GM18520 (cell line): ENCODE measurements at regions not wholly inside any gene's neighbourhood (a gene's known extent, or its start where the extent isn't known, plus 50 kb on each side); places are given as distances from the start of the nearest gene placed in this dataset.
A peak's percentile ranks its signal among the peaks of the same experiment; 100 is the strongest.
"Not testable (repeated sequence)": the region's sequence is repeated elsewhere in the genome, so short reads cannot be mapped to it uniquely, and the experiment has no call there.

ENCODE experiments used
- ATAC-seq: cut with Tn5 transposase; IDR thresholded peaks from one replicate; pipeline ENCODE4 v1.9.1; 2021; ENCODE audit not compliant: unreplicated experiment

GRCh38 chrX:45622042-45622423, 421.4 kb upstream of the DIPK2B start:
- ATAC-seq: no peak

GRCh38 chrX:45621376-45622041, 420.8 kb upstream of the DIPK2B start:
- ATAC-seq: peak; percentile 41

- ATAC-seq: no peak
Measured at GRCh38 chrX:45619290-45619689, 418.6 kb upstream of the DIPK2B start.

GRCh38 chrX:45615591-45615990, 414.9 kb upstream of the DIPK2B start:
- not testable (repeated sequence) for ATAC-seq

GRCh38 chrX:45614853-45615252, 414.2 kb upstream of the DIPK2B start:
- ATAC-seq: no peak

GRCh38 chrX:45602151-45602550, 401.5 kb upstream of the DIPK2B start:
- no peak for ATAC-seq

- ATAC-seq: no peak
Measured at GRCh38 chrX:45601052-45601451, 400.4 kb upstream of the DIPK2B start.

- no peak for ATAC-seq
Measured at GRCh38 chrX:45598861-45599260, 398.2 kb upstream of the DIPK2B start.

- no peak for ATAC-seq
Measured at GRCh38 chrX:45596188-45596808, 395.6 kb upstream of the DIPK2B start.

GRCh38 chrX:45592101-45592500, 391.4 kb upstream of the DIPK2B start:
- no peak for ATAC-seq

- ATAC-seq: no peak
Measured at GRCh38 chrX:45591650-45592049, 391.0 kb upstream of the DIPK2B start.

GRCh38 chrX:45584717-45585116, 384.0 kb upstream of the DIPK2B start:
- no peak for ATAC-seq

- no peak for ATAC-seq
Measured at GRCh38 chrX:45577361-45577760, 376.7 kb upstream of the DIPK2B start.

GRCh38 chrX:45571453-45571852, 370.8 kb upstream of the DIPK2B start:
- no peak for ATAC-seq

GRCh38 chrX:45566456-45566855, 365.8 kb upstream of the DIPK2B start:
- no peak for ATAC-seq

- ATAC-seq: no peak
Measured at GRCh38 chrX:45557387-45557786, 356.7 kb upstream of the DIPK2B start.

- no peak for ATAC-seq
Measured at GRCh38 chrX:45554736-45555135, 354.1 kb upstream of the DIPK2B start.

GRCh38 chrX:45553417-45553816, 352.7 kb upstream of the DIPK2B start:
- no peak for ATAC-seq

- not testable (repeated sequence) for ATAC-seq
Measured at GRCh38 chrX:45546697-45547096, 346.0 kb upstream of the DIPK2B start.

- no peak for ATAC-seq
Measured at GRCh38 chrX:45540181-45540580, 339.5 kb upstream of the DIPK2B start.

GRCh38 chrX:45537936-45538335, 337.3 kb upstream of the DIPK2B start:
- ATAC-seq: no peak

GRCh38 chrX:45527834-45528233, 327.2 kb upstream of the DIPK2B start:
- no peak for ATAC-seq

GRCh38 chrX:45524805-45525204, 324.1 kb upstream of the DIPK2B start:
- ATAC-seq: no peak
